Panc1 (cell line): ENCODE measurements at regions not wholly inside any gene's neighbourhood (a gene's known extent, or its start where the extent isn't known, plus 50 kb on each side); places are given as distances from the start of the nearest gene placed in this dataset.

Experiments used
- ATAC-seq: fragments of 200-7000 bp; cut with Tn5 transposase; 2 replicates; pipeline ENCODE4 v1.9.1; 2020; ENCODE audit warnings: mild to moderate bottlenecking, moderate library complexity
- BruUV-seq: library from RNA; stranded (reverse); fragments of 400-500 nt; replicated peaks from 2 replicates; lab custom pipeline; 2021; lab: Mats Ljungman, UMichigan
- CTCF ChIA-PET: fragments of 300-600 bp; sonication (Branson Sonifier 250); formaldehyde crosslinking; loops from one replicate; lab custom pipeline; 2022; ENCODE audit warnings: antibody characterized with exemption; lab: Charles Lee
- POLR2A ChIA-PET: fragments of 300-600 bp; sonication (Branson Sonifier 250); formaldehyde crosslinking; loops from one replicate; lab custom pipeline; 2022; ENCODE audit warnings: antibody characterized with exemption; lab: Charles Lee
- DNase-seq: peaks from one replicate; pipeline ENCODE4 v3.0.0-alpha.2; 2010; ENCODE audit warnings: low read depth, low spot score
- H3K27ac ChIP-seq: 2 replicates; pipeline ENCODE4 v1.5.1; 2011; ENCODE audit warnings: mild to moderate bottlenecking, low read length, inconsistent platforms
- H3K27me3 ChIP-seq: fragments of 200-500 bp; sonication (Bioruptor generic); 2 replicates; pipeline ENCODE4 v1.6.0; 2014; ENCODE audit warnings: low read length, inconsistent platforms; ENCODE audit not compliant: control insufficient read depth, insufficient read depth
- H3K36me3 ChIP-seq: fragments of 200-500 bp; sonication (Bioruptor generic); 2 replicates; pipeline ENCODE4 v1.5.1; 2014; ENCODE audit warnings: inconsistent platforms, mild to moderate bottlenecking, low read length, moderate library complexity; ENCODE audit not compliant: control insufficient read depth, insufficient read depth
- H3K4me1 ChIP-seq: 2 replicates; pipeline ENCODE4 v1.5.1; 2011; ENCODE audit warnings: inconsistent platforms, mild to moderate bottlenecking, low read length, moderate library complexity; ENCODE audit not compliant: control insufficient read depth, insufficient read depth
- H3K4me3 ChIP-seq, 2 experiments: 2 replicates each; pipeline ENCODE4 v1.5.1; 2011 to 2012; ENCODE audit warnings: low read depth in 2 of 2, low read length in 2 of 2, mild to moderate bottlenecking in 2 of 2, inconsistent platforms in 1 of 2, moderate library complexity in 1 of 2
- H3K9me3 ChIP-seq: fragments of 200-500 bp; sonication (Bioruptor generic); 2 replicates; pipeline ENCODE4 v1.5.1; 2014; ENCODE audit warnings: low read depth, mild to moderate bottlenecking, inconsistent platforms, low read length, moderate library complexity; ENCODE audit not compliant: control insufficient read depth, insufficient read depth
- POLR2AphosphoS5 ChIP-seq: IDR thresholded peaks from 2 replicates; pipeline ENCODE4 v1.6.1; 2012; ENCODE audit warnings: mild to moderate bottlenecking, low read depth, low read length, moderate library complexity
- REST ChIP-seq, 2 experiments: IDR thresholded peaks; 2 replicates each; pipeline ENCODE4 v1.6.1; 2011 to 2012; ENCODE audit warnings: low read depth in 2 of 2, control low read depth in 1 of 2, low read length in 1 of 2, mild to moderate bottlenecking in 1 of 2, moderate library complexity in 1 of 2; ENCODE audit not compliant: insufficient read depth in 1 of 2
- SIN3A ChIP-seq: IDR thresholded peaks from 2 replicates; pipeline ENCODE4 v1.6.1; 2012; ENCODE audit warnings: low read depth, mild to moderate bottlenecking, low read length, moderate library complexity, borderline replicate concordance; ENCODE audit not compliant: insufficient read depth
- TCF7L2 ChIP-seq: IDR thresholded peaks from 2 replicates; pipeline ENCODE4 v1.6.1; 2011; ENCODE audit warnings: mild to moderate bottlenecking, low read depth, low read length, inconsistent platforms
- in situ Hi-C: cut with HindIII; loops from 2 replicates; pipeline ENCODE4 v1.10.0; 2016; ENCODE audit warnings: low sequenced_read_pairs, low pct_unique_long_range_greater_than_20kb
- intact Hi-C: fragments of 100-400 bp; cut with micrococcal nuclease; formaldehyde crosslinking; loops from one replicate; pipeline ENCODE4 v1.10.0; 2022; ENCODE audit not compliant: unreplicated experiment
- TF ChIP-seq, protein P1 (sequence below): fragments of 450-650 bp; IDR thresholded peaks from 2 replicates; pipeline ENCODE4 v1.5.1; 2017; ENCODE audit warnings: mild to moderate bottlenecking

DNA sequence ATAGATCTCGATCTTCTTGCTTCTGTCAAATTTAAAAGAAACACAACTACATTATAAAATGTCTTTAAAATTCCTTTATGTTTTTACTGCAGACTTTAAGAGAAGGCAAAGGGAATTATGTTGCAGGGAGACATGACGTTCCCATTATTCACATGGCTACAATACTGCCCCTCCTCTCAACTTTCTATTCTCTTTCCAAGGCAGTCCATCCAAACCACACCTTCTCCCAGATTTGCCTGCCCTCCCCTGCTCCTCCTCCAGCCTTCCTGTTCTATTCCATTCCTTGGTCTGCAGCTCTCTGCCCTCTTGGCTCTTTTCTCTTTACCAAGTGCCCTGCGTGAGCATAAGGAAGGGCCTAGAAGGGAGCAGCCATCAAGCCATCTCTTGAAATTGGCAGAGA lies 61.3 kb downstream of the NABP1 start:
- Histone ChIP-seq H3K4me1 (no peaks in the 10 kb centered on the region), H3K27me3 (no peaks in the 10 kb centered on the region; the same call in 1 of the 2 replicates), H3K9me3 (no peaks in the 10 kb centered on the region), H3K4me3 (no peak overlapping the region), H3K27ac (no peak overlapping the region), H3K36me3 (no peaks in the 10 kb centered on the region)
- ChIA-PET POLR2A (no interaction called here), CTCF (no interaction called here)
- ATAC-seq = no peak
- no peak for TF ChIP-seq POLR2AphosphoS5
- TF ChIP-seq TCF7L2 = no peak
- TF ChIP-seq, protein P1, sequence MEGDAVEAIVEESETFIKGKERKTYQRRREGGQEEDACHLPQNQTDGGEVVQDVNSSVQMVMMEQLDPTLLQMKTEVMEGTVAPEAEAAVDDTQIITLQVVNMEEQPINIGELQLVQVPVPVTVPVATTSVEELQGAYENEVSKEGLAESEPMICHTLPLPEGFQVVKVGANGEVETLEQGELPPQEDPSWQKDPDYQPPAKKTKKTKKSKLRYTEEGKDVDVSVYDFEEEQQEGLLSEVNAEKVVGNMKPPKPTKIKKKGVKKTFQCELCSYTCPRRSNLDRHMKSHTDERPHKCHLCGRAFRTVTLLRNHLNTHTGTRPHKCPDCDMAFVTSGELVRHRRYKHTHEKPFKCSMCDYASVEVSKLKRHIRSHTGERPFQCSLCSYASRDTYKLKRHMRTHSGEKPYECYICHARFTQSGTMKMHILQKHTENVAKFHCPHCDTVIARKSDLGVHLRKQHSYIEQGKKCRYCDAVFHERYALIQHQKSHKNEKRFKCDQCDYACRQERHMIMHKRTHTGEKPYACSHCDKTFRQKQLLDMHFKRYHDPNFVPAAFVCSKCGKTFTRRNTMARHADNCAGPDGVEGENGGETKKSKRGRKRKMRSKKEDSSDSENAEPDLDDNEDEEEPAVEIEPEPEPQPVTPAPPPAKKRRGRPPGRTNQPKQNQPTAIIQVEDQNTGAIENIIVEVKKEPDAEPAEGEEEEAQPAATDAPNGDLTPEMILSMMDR = no peak
- no peak for TF ChIP-seq SIN3A
- TF ChIP-seq REST (IDR thresholded peaks at IDR 0.05; ENCODE audit: insufficient read depth in 1 of 2, low read depth in 2 of 2, low read length in 1 of 2) = no peak
- intact Hi-C loops (no loop called here), in situ Hi-C loops (no loop called here)
- no peak for DNase-seq
- no TSS peak for BruUV-seq

- no peaks in the 10 kb centered on the region for H3K4me1 ChIP-seq
- POLR2A ChIA-PET = no interaction called here
- CTCF ChIA-PET = no interaction called here
- no peak overlapping the region for H3K4me3 ChIP-seq
- BruUV-seq = no TSS peak
- intact Hi-C loops (no loop called here), in situ Hi-C loops (no loop called here)
- H3K36me3 ChIP-seq = no peaks in the 10 kb centered on the region
- ATAC-seq = no peak
- no peaks in the 10 kb centered on the region; the same call in 1 of the 2 replicates for H3K27me3 ChIP-seq
- H3K27ac ChIP-seq = no peak overlapping the region
- H3K9me3 ChIP-seq = no peaks in the 10 kb centered on the region
- TF ChIP-seq, protein P1 = no peak
- TF ChIP-seq POLR2AphosphoS5 (no peak), SIN3A (no peak), TCF7L2 (no peak), REST (IDR thresholded peaks at IDR 0.05; ENCODE audit: insufficient read depth in 1 of 2, low read depth in 2 of 2, low read length in 1 of 2) (no peak)
- DNase-seq = no peak
Measured at GRCh38 chr2:191740016-191740419, 62.1 kb downstream of the NABP1 start.
